ENCODE measurements at regions not wholly inside any gene's neighbourhood (a gene's known extent, or its start where the extent isn't known, plus 50 kb on each side); places are given as distances from the start of the nearest gene placed in this dataset.

DNA sequence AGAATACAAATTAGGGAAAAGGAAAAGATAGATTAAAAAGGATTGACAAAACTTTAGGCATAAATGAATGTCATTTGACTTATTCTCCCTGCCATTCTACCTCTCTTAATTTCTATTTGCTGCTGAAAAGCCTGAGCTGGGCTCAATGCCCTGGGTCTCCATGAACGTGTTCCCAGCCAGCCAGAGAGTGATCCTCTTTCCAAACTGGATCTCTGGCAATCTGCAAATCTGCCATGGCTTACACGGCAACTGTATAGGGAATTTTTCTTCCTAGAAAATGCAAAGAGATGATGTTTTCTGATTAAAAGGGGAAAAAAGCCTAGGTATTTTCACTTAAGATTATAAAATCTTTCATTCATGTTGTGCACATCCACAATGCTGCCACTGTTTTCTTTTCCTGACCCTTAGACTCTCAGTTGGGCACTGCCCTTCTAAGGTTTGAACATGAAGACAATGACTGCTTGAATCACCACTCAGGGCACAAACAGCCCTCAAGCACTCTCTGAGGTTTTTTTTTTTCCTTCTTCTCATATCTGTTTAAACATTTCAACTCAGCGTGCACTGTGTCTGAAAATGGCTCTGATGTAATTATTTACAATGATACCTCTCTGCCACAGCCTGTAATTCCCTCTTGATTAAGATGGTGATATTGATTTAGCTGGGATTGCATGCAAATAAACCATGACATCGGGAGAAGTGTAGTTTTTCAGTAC, 60.3 kb downstream of the DACT1 start:
- SMC1A ChIA-PET (ENCODE audit: uncharacterized antibody, unreplicated experiment), result interaction anchor here (1.0 to 2.3 kb wide), 4 partner anchors 11 to 97 kb away, joined by 3 to 10 read pairs (median 4); no protein-coding TSS in a partner anchor
- Histone ChIP-seq H3K9me3 (replicated peaks; ENCODE audit: control insufficient read depth, insufficient read depth, low read length) (no peaks in the 10 kb centered on the region), H3K27ac (ENCODE audit: control insufficient read depth, insufficient read depth) (no peak overlapping the region), H3K27me3 (replicated peaks in 1 of 2; ENCODE audit: control insufficient read depth in 2 of 2, insufficient read depth in 2 of 2, low read length in 1 of 2) (no peaks in the 10 kb centered on the region), H3K36me3 (ENCODE audit: control insufficient read depth in 2 of 2, insufficient read depth in 2 of 2, low read length in 1 of 2) (no peaks in the 10 kb centered on the region), H3K4me3 (no peak overlapping the region), H3K4me2 (ENCODE audit: control insufficient read depth, insufficient read depth) (no peak overlapping the region), H2AFZ (ENCODE audit: control insufficient read depth, low read depth, low read length) (no peak overlapping the region), H3K9ac (ENCODE audit: control insufficient read depth, insufficient read depth, low read length) (no peak overlapping the region), H4K20me1 (ENCODE audit: control insufficient read depth, insufficient read depth) (no peaks in the 10 kb centered on the region), H3K79me2 (ENCODE audit: control insufficient read depth, insufficient read depth, low read length) (no peaks in the 10 kb centered on the region), H3K4me1 (ENCODE audit: control insufficient read depth, insufficient read depth, low read length) (no peaks in the 10 kb centered on the region)
- intact Hi-C loops (cut with micrococcal nuclease; ENCODE audit: unreplicated experiment) (no loop called here), in situ Hi-C loops (cut with MboI) (no loop called here)
- POLR2A ChIA-PET, result no interaction called here
- BruUV-seq (replicated peaks), result no TSS peak
- CTCF ChIA-PET, result interaction anchor here (1.2 to 1.5 kb wide), 2 partner anchors 8 to 61 kb away, joined by 3 read pairs; partner anchors contain the start of gene DACT1
- FAIRE-seq (no peak), ATAC-seq (no peak), DNase-seq (ENCODE audit: low read depth, low spot score) (no peak)
- RAD21 ChIA-PET (ENCODE audit: unreplicated experiment), result interaction anchor here (1.3 kb wide), 1 partner anchor 11 kb away, joined by 3 read pairs; no protein-coding TSS in a partner anchor
- 16% methylated on average over 4 of the region's 4 CpGs for WGBS (ENCODE audit: insufficient coverage, insufficient replicate concordance, low lambda C conversion rate, missing lambda C conversion rate)
- no peak for TF ChIP-seq KDM1A (IDR thresholded peaks at IDR 0.05; ENCODE audit: borderline replicate concordance)
- TF ChIP-seq HSF1 (IDR thresholded peaks at IDR 0.05; ENCODE audit: low read depth, low read length), result no peak
- no peak for TF ChIP-seq NFIC (IDR thresholded peaks at IDR 0.05; ENCODE audit: low read depth, low read length)
- TF ChIP-seq MXI1 (IDR thresholded peaks at IDR 0.05; ENCODE audit: low read depth, low read length), result no peak
- no peak for TF ChIP-seq ZZZ3 (IDR thresholded peaks at IDR 0.05; ENCODE audit: control insufficient read depth, insufficient read length, low read depth)

Data from GM12878 (cell line).